VCaP (cell line): ENCODE measurements at regions not wholly inside any gene's neighbourhood (a gene's known extent, or its start where the extent isn't known, plus 50 kb on each side); places are given as distances from the start of the nearest gene placed in this dataset.
"Not testable (repeated sequence)": the region's sequence is repeated elsewhere in the genome, so short reads cannot be mapped to it uniquely, and the experiment has no call there.

Experiments used
- H3K27ac ChIP-seq: fragments of 450-650 bp; 2 replicates; pipeline ENCODE4 v1.5.1; 2017
- CTCF ChIP-seq: fragments of 450-650 bp; conservative IDR thresholded peaks from 2 replicates; pipeline ENCODE4 v1.5.1; 2017; ENCODE audit warnings: mild to moderate bottlenecking, moderate library complexity

GRCh38 chr19:30284209-30284608 lies 88.0 kb upstream of the ZNF536 start:
- no peak overlapping the region for H3K27ac ChIP-seq
- TF ChIP-seq CTCF: no peak

GRCh38 chr19:30284885-30285284 lies 87.3 kb upstream of the ZNF536 start:
- no peak overlapping the region for H3K27ac ChIP-seq
- no peak for TF ChIP-seq CTCF

- no peak for TF ChIP-seq CTCF
- no peak overlapping the region for H3K27ac ChIP-seq
Observed at GRCh38 chr19:30286378-30286777, 85.8 kb upstream of the ZNF536 start.

GRCh38 chr19:30287259-30287658 lies 84.9 kb upstream of the ZNF536 start:
- no peak for TF ChIP-seq CTCF

GRCh38 chr19:30287973-30288372 lies 84.2 kb upstream of the ZNF536 start:
- TF ChIP-seq CTCF: no peak
- no peak overlapping the region for H3K27ac ChIP-seq

More at GRCh38 chr19:30287259-30287658, 84.9 kb upstream of the ZNF536 start:
- no peak overlapping the region for H3K27ac ChIP-seq

GRCh38 chr19:30288911-30289310 lies 83.3 kb upstream of the ZNF536 start:
- TF ChIP-seq CTCF: no peak
- H3K27ac ChIP-seq: no peak overlapping the region

GRCh38 chr19:30289336-30289735 lies 82.8 kb upstream of the ZNF536 start:
- no peak for TF ChIP-seq CTCF
- H3K27ac ChIP-seq: no peak overlapping the region

GRCh38 chr19:30290805-30291204 lies 81.4 kb upstream of the ZNF536 start:
- not testable (repeated sequence) for H3K27ac ChIP-seq
